ENCODE measurements at regions not wholly inside any gene's neighbourhood (a gene's known extent, or its start where the extent isn't known, plus 50 kb on each side); places are given as distances from the start of the nearest gene placed in this dataset.

DNA sequence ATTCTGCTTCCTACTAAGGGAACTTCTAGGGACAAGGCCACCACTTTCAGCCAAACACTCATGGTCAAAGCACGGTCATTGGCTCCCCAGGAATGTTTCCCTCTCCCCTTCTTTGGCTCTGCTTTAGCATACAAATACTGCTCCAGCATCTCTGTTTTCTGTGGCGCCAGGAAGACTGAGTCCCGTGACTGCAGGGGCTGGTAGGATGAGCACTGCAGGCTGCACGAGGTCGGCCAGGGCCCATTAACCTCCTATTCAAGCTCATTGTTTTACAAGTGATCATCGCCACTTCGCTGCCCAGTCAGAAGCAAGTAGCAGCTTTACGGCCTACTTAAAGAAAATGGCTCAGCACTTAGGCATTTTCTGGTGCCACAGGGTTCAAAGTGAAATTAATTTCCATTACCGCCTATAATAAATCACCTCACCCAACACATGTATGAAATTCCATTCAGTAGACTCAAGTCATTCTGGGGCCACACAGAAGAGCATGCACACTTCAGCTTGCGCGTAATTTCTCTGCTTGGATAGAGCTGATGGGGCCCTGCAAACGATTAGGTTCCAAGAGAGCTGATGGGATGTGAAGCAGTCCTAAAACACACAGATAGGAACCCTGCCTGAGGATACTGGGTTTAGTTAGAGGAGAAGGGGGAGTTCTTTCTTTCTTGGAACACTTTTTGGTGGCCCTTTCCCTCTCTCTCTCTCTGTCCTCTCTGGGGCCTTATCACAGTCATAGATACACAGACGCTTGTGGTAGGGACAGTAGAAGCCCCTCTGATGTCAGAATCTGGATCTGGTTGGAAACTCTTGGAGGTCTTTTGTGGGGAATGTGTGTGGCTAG, 173.7 kb downstream of the KIF18A start:
- no peak for TF ChIP-seq LEF1 (IDR thresholded peaks at IDR 0.05; ENCODE audit: borderline replicate concordance)
- TF ChIP-seq FOXK2 (IDR thresholded peaks at IDR 0.05): no peak
- TF ChIP-seq SP1 (IDR thresholded peaks at IDR 0.05): no peak
- TF ChIP-seq ELF4 (IDR thresholded peaks at IDR 0.05): no peak
- no peak for TF ChIP-seq TARDBP (IDR thresholded peaks at IDR 0.05)
- TF ChIP-seq L3MBTL2 (conservative IDR thresholded peaks at IDR 0.05): no peak
